GM12878 (cell line): ENCODE measurements at regions not wholly inside any gene's neighbourhood (a gene's known extent, or its start where the extent isn't known, plus 50 kb on each side); places are given as distances from the start of the nearest gene placed in this dataset.

Experiments used
- ATAC-seq: fragments of 200-7000 bp; cut with Tn5 transposase; 3 replicates; pipeline ENCODE4 v1.9.1; 2020; ENCODE audit warnings: mild to moderate bottlenecking, moderate library complexity
- BruUV-seq: library from RNA; stranded (reverse); fragments of 400-500 nt; replicated peaks from 2 replicates; lab custom pipeline; 2021; lab: Mats Ljungman, UMichigan
- CTCF ChIA-PET: fragments of 300-600 bp; sonication (Branson Sonifier 250); formaldehyde crosslinking; extraction: SDS; loops from one replicate; lab custom pipeline; 2021; ENCODE audit warnings: inconsistent platforms; lab: Yijun Ruan, JAX
- POLR2A ChIA-PET: fragments of 350-600 bp; formaldehyde crosslinking; extraction: SDS; loops from one replicate; lab custom pipeline; 2021; ENCODE audit warnings: inconsistent platforms; lab: Charles Lee
- RAD21 ChIA-PET: fragments of 300-600 bp; sonication (Branson Sonifier 250); formaldehyde crosslinking; loops from one replicate; lab custom pipeline; 2023; ENCODE audit warnings: antibody characterized with exemption; ENCODE audit not compliant: unreplicated experiment; lab: Charles Lee
- SMC1A ChIA-PET: fragments of 300-600 bp; sonication (Branson Sonifier 250); formaldehyde crosslinking; loops from one replicate; lab custom pipeline; 2023; ENCODE audit not compliant: unreplicated experiment, uncharacterized antibody; lab: Charles Lee
- DNase-seq: peaks from one replicate; pipeline ENCODE4 v3.0.0-alpha.2; 2011; ENCODE audit warnings: low read depth, low spot score
- FAIRE-seq: peaks from 3 replicates; lab custom pipeline; 2011; peaks lifted over from hg19 to GRCh38; lab: Jason Lieb, UNC
- H2AFZ ChIP-seq: 2 replicates; pipeline ENCODE4 v1.6.0; 2011; ENCODE audit warnings: low read depth, low read length, control low read depth; ENCODE audit not compliant: control insufficient read depth
- H3K27ac ChIP-seq: 2 replicates; pipeline ENCODE4 v1.5.1; 2011; ENCODE audit warnings: control low read depth; ENCODE audit not compliant: control insufficient read depth, insufficient read depth
- H3K27me3 ChIP-seq, 2 experiments: replicated peaks in 1 of 2; 2 replicates each; pipeline versions ENCODE4 v1.6.0 to v1.6.1; 2011; ENCODE audit warnings: low read length in 1 of 2; ENCODE audit not compliant: control insufficient read depth in 2 of 2, insufficient read depth in 2 of 2
- H3K36me3 ChIP-seq, 2 experiments: 2 replicates each; pipeline ENCODE4 v1.5.1; 2011; ENCODE audit warnings: low read length in 1 of 2; ENCODE audit not compliant: control insufficient read depth in 2 of 2, insufficient read depth in 2 of 2
- H3K4me1 ChIP-seq: 2 replicates; pipeline ENCODE4 v1.6.1; 2011; ENCODE audit warnings: mild to moderate bottlenecking, low read length, moderate library complexity, mixed read lengths; ENCODE audit not compliant: control insufficient read depth, insufficient read depth
- H3K4me2 ChIP-seq: 2 replicates; pipeline ENCODE4 v1.6.0; 2011; ENCODE audit warnings: control low read depth; ENCODE audit not compliant: control insufficient read depth, insufficient read depth
- H3K4me3 ChIP-seq: fragments of 200-600 bp; sonication (generic); 2 replicates; pipeline ENCODE4 v1.5.1; 2016
- H3K79me2 ChIP-seq: 2 replicates; pipeline ENCODE4 v1.6.0; 2011; ENCODE audit warnings: low read length; ENCODE audit not compliant: control insufficient read depth, insufficient read depth
- H3K9ac ChIP-seq: 2 replicates; pipeline ENCODE4 v1.8.0; 2011; ENCODE audit warnings: low read length, control low read depth, mixed read lengths; ENCODE audit not compliant: control insufficient read depth, insufficient read depth
- H3K9me3 ChIP-seq: replicated peaks from 3 replicates; pipeline ENCODE4 v1.5.1; 2011; ENCODE audit warnings: mild to moderate bottlenecking, low read length; ENCODE audit not compliant: control insufficient read depth, insufficient read depth
- H4K20me1 ChIP-seq: 2 replicates; pipeline ENCODE4 v1.6.0; 2011; ENCODE audit not compliant: control insufficient read depth, insufficient read depth
- CBX3 ChIP-seq: fragments of 200-600 bp; sonication (generic); IDR thresholded peaks from 2 replicates; pipeline ENCODE4 v1.6.1; 2016; ENCODE audit warnings: low read depth, borderline replicate concordance
- CEBPZ ChIP-seq: fragments of 150-350 bp; IDR thresholded peaks from 2 replicates; pipeline ENCODE4 v1.6.1; 2016; ENCODE audit warnings: low read depth, low read length
- MTA2 ChIP-seq: fragments of 450-650 bp; IDR thresholded peaks from 2 replicates; pipeline ENCODE4 v1.6.1; 2016; ENCODE audit warnings: low read depth, mild to moderate bottlenecking, moderate library complexity
- MTA3 ChIP-seq: IDR thresholded peaks from 2 replicates; pipeline ENCODE4 v1.6.1; 2012; ENCODE audit warnings: low read length, inconsistent platforms, borderline replicate concordance
- NR2C1 ChIP-seq: fragments of 450-650 bp; IDR thresholded peaks from 2 replicates; pipeline ENCODE4 v1.6.1; 2017; ENCODE audit warnings: antibody characterized with exemption, mild to moderate bottlenecking, moderate library complexity
- RBBP5 ChIP-seq: fragments of 200-600 bp; sonication (generic); conservative IDR thresholded peaks from 2 replicates; pipeline ENCODE4 v1.6.1; 2016
- SMAD1 ChIP-seq: fragments of 450-650 bp; IDR thresholded peaks from 2 replicates; pipeline ENCODE4 v1.6.1; 2018; ENCODE audit warnings: mild to moderate bottlenecking, low read depth; ENCODE audit not compliant: partially characterized antibody
- TBL1XR1 ChIP-seq: IDR thresholded peaks from 2 replicates; pipeline ENCODE4 v1.6.1; 2012; ENCODE audit warnings: low read depth, low read length, improper control_type of control experiment
- TCF7 ChIP-seq: IDR thresholded peaks from 2 replicates; pipeline ENCODE4 v1.6.1; 2014; ENCODE audit warnings: antibody characterized with exemption, borderline replicate concordance
- YY1 ChIP-seq: IDR thresholded peaks from 2 replicates; pipeline ENCODE4 v1.6.1; 2011; ENCODE audit warnings: low read depth, mild to moderate bottlenecking, low read length
- ZNF207 ChIP-seq: fragments of 450-650 bp; IDR thresholded peaks from 2 replicates; pipeline ENCODE4 v1.6.1; 2014; ENCODE audit warnings: antibody characterized with exemption, mild to moderate bottlenecking, borderline replicate concordance
- in situ Hi-C: fragments of 300-500 bp; cut with MboI; formaldehyde crosslinking; loops from 9 replicates; pipeline ENCODE4 v1.14.3; 2018; ENCODE audit warnings: mixed read lengths
- intact Hi-C: fragments of 100-400 bp; cut with micrococcal nuclease; formaldehyde crosslinking; loops from one replicate; pipeline ENCODE4 v1.14.2; 2022; ENCODE audit not compliant: unreplicated experiment
- TF ChIP-seq, protein P1 (sequence below): fragments of 450-650 bp; formaldehyde crosslinking; IDR thresholded peaks from 2 replicates; pipeline ENCODE4 v1.4.0; 2020; ENCODE audit warnings: mild to moderate bottlenecking, moderate library complexity
- TF ChIP-seq, protein P2 (sequence below): fragments of 450-650 bp; IDR thresholded peaks from 2 replicates; pipeline ENCODE4 v1.6.1; 2017; ENCODE audit warnings: low read depth, mild to moderate bottlenecking, moderate library complexity
- TF ChIP-seq, protein P3 (sequence below): fragments of 450-650 bp; IDR thresholded peaks from 2 replicates; pipeline ENCODE4 v1.6.1; 2017; ENCODE audit warnings: mild to moderate bottlenecking, moderate library complexity

DNA sequence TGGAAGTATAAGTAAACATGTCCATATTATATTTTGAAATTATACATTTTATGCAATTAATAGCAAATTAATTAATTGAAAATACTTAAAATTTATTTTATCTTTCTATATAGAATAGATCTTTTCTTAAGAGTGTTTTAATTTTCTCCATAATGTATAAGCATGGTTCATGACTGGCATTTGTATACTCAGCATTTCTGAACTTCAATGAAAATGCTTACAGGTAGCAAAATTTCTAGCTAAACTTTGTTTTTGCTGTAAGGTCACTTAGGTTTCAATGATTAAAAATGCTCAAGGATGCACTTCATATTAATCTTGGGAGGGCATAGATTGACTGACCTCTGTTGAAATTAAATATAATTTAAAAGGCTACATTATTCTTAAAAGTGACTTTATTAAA lies 1108.1 kb downstream of the BRINP3 start:
- Histone ChIP-seq H2AFZ (no peak overlapping the region), H3K9me3 (no peaks in the 10 kb centered on the region), H4K20me1 (no peaks in the 10 kb centered on the region), H3K4me1 (no peaks in the 10 kb centered on the region), H3K36me3 (no peaks in the 10 kb centered on the region), H3K4me2 (no peak overlapping the region), H3K9ac (no peak overlapping the region), H3K27ac (no peak overlapping the region), H3K79me2 (no peaks in the 10 kb centered on the region), H3K27me3 (no peaks in the 10 kb centered on the region), H3K4me3 (no peak overlapping the region)
- no TSS peak for BruUV-seq
- FAIRE-seq (no peak), ATAC-seq (no peak), DNase-seq (no peak)
- POLR2A ChIA-PET: no interaction called here
- CTCF ChIA-PET: no interaction called here
- intact Hi-C loops (no loop called here), in situ Hi-C loops (no loop called here)
- RAD21 ChIA-PET: no interaction called here
- SMC1A ChIA-PET: no interaction called here
- TF ChIP-seq YY1 (no peak), NR2C1 (no peak), TBL1XR1 (no peak), MTA3 (no peak), SMAD1 (no peak), TCF7 (no peak), ZNF207 (no peak), MTA2 (no peak), CBX3 (no peak), RBBP5 (no peak), CEBPZ (no peak)
- TF ChIP-seq, protein P1, sequence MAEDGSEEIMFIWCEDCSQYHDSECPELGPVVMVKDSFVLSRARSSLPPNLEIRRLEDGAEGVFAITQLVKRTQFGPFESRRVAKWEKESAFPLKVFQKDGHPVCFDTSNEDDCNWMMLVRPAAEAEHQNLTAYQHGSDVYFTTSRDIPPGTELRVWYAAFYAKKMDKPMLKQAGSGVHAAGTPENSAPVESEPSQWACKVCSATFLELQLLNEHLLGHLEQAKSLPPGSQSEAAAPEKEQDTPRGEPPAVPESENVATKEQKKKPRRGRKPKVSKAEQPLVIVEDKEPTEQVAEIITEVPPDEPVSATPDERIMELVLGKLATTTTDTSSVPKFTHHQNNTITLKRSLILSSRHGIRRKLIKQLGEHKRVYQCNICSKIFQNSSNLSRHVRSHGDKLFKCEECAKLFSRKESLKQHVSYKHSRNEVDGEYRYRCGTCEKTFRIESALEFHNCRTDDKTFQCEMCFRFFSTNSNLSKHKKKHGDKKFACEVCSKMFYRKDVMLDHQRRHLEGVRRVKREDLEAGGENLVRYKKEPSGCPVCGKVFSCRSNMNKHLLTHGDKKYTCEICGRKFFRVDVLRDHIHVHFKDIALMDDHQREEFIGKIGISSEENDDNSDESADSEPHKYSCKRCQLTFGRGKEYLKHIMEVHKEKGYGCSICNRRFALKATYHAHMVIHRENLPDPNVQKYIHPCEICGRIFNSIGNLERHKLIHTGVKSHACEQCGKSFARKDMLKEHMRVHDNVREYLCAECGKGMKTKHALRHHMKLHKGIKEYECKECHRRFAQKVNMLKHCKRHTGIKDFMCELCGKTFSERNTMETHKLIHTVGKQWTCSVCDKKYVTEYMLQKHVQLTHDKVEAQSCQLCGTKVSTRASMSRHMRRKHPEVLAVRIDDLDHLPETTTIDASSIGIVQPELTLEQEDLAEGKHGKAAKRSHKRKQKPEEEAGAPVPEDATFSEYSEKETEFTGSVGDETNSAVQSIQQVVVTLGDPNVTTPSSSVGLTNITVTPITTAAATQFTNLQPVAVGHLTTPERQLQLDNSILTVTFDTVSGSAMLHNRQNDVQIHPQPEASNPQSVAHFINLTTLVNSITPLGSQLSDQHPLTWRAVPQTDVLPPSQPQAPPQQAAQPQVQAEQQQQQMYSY (CRISPR knock-in tag): no peak
- TF ChIP-seq, protein P2, sequence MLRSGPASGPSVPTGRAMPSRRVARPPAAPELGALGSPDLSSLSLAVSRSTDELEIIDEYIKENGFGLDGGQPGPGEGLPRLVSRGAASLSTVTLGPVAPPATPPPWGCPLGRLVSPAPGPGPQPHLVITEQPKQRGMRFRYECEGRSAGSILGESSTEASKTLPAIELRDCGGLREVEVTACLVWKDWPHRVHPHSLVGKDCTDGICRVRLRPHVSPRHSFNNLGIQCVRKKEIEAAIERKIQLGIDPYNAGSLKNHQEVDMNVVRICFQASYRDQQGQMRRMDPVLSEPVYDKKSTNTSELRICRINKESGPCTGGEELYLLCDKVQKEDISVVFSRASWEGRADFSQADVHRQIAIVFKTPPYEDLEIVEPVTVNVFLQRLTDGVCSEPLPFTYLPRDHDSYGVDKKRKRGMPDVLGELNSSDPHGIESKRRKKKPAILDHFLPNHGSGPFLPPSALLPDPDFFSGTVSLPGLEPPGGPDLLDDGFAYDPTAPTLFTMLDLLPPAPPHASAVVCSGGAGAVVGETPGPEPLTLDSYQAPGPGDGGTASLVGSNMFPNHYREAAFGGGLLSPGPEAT: no peak
- TF ChIP-seq, protein P3, sequence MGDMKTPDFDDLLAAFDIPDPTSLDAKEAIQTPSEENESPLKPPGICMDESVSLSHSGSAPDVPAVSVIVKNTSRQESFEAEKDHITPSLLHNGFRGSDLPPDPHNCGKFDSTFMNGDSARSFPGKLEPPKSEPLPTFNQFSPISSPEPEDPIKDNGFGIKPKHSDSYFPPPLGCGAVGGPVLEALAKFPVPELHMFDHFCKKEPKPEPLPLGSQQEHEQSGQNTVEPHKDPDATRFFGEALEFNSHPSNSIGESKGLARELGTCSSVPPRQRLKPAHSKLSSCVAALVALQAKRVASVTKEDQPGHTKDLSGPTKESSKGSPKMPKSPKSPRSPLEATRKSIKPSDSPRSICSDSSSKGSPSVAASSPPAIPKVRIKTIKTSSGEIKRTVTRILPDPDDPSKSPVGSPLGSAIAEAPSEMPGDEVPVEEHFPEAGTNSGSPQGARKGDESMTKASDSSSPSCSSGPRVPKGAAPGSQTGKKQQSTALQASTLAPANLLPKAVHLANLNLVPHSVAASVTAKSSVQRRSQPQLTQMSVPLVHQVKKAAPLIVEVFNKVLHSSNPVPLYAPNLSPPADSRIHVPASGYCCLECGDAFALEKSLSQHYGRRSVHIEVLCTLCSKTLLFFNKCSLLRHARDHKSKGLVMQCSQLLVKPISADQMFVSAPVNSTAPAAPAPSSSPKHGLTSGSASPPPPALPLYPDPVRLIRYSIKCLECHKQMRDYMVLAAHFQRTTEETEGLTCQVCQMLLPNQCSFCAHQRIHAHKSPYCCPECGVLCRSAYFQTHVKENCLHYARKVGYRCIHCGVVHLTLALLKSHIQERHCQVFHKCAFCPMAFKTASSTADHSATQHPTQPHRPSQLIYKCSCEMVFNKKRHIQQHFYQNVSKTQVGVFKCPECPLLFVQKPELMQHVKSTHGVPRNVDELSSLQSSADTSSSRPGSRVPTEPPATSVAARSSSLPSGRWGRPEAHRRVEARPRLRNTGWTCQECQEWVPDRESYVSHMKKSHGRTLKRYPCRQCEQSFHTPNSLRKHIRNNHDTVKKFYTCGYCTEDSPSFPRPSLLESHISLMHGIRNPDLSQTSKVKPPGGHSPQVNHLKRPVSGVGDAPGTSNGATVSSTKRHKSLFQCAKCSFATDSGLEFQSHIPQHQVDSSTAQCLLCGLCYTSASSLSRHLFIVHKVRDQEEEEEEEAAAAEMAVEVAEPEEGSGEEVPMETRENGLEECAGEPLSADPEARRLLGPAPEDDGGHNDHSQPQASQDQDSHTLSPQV: no peak
